ENCODE measurements at regions not wholly inside any gene's neighbourhood (a gene's known extent, or its start where the extent isn't known, plus 50 kb on each side); places are given as distances from the start of the nearest gene placed in this dataset.

GRCh38 chr9:90428517-90428916, 214.1 kb downstream of the DIRAS2 start:
- peaks cover 31% of the 10 kb centered on the region for H3K4me1 Mint-ChIP-seq (ENCODE audit: unreplicated experiment)
- no peak overlapping the region for H3K4me3 Mint-ChIP-seq (ENCODE audit: unreplicated experiment)
- TF ChIP-seq, protein P1, sequence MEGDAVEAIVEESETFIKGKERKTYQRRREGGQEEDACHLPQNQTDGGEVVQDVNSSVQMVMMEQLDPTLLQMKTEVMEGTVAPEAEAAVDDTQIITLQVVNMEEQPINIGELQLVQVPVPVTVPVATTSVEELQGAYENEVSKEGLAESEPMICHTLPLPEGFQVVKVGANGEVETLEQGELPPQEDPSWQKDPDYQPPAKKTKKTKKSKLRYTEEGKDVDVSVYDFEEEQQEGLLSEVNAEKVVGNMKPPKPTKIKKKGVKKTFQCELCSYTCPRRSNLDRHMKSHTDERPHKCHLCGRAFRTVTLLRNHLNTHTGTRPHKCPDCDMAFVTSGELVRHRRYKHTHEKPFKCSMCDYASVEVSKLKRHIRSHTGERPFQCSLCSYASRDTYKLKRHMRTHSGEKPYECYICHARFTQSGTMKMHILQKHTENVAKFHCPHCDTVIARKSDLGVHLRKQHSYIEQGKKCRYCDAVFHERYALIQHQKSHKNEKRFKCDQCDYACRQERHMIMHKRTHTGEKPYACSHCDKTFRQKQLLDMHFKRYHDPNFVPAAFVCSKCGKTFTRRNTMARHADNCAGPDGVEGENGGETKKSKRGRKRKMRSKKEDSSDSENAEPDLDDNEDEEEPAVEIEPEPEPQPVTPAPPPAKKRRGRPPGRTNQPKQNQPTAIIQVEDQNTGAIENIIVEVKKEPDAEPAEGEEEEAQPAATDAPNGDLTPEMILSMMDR (IDR thresholded peaks at IDR 0.05) = no peak
- H3K9me3 Mint-ChIP-seq (ENCODE audit: unreplicated experiment) = no peaks in the 10 kb centered on the region
- no peak overlapping the region for H3K27ac Mint-ChIP-seq (ENCODE audit: unreplicated experiment)
- H3K27me3 Mint-ChIP-seq (ENCODE audit: unreplicated experiment) = no peaks in the 10 kb centered on the region
- no peaks in the 10 kb centered on the region for H3K36me3 Mint-ChIP-seq (ENCODE audit: unreplicated experiment)
- no peak for DNase-seq (ENCODE audit: extremely low spot score, unreplicated experiment)

DNA sequence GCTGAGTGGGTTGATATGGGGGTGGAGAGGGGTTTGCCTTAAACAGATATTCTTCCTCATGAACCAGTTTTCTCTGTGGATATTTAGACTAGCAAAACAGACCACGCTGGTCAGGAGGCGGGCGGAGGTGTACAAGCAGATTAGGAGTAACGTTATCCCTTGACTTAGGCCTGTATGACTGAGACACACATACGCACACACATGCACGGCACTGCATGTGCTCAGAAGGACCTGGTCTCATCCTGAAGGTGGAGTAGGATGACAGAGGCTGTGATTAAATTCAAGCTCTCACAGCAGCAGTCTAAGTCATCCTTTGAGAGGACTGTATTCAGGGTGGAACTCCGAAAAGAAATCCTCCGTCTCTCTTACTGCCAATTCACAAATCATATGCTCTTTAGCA, 209.7 kb downstream of the DIRAS2 start:
- no peak for DNase-seq (ENCODE audit: extremely low spot score, unreplicated experiment)
- Mint-ChIP-seq H3K4me1 (ENCODE audit: unreplicated experiment) (peaks cover 39% of the 10 kb centered on the region), H3K27ac (ENCODE audit: unreplicated experiment) (peak overlapping the region; percentile 97), H3K9me3 (ENCODE audit: unreplicated experiment) (no peaks in the 10 kb centered on the region), H3K4me3 (ENCODE audit: unreplicated experiment) (peak overlapping the region; percentile 77), H3K36me3 (ENCODE audit: unreplicated experiment) (no peaks in the 10 kb centered on the region), H3K27me3 (ENCODE audit: unreplicated experiment) (peaks cover 3% of the 10 kb centered on the region)
- TF ChIP-seq, protein P1 (IDR thresholded peaks at IDR 0.05) = no peak

DNA sequence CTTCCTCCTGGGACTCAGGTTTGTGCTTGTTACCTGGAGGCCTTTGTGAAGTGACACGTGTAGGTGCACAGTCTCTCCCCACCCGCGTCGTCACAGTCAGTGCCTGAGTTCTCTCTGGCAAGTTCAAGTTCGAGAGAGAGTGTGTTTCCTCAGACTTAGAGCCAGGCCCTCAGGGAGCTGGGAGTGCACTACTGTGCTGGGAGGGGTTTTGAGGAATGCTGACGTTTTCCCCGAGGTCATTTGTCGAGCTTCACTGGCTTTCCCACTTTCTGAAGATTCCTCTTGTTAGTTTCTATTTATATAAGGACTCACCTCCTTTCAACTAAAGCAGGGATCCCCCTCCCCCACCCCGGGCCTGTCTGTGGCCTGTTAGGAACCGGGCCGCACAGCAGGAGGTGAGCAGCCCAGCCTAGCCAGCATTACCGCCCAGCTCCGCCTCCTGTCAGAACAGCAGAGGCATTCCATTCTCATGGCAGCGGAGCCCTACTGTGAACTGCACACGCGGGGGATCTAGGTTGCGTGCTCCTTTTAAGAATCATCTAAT, 209.2 kb downstream of the DIRAS2 start:
- Mint-ChIP-seq H3K9me3 (ENCODE audit: unreplicated experiment) (peaks cover 3% of the 10 kb centered on the region), H3K27me3 (ENCODE audit: unreplicated experiment) (peaks cover 3% of the 10 kb centered on the region), H3K4me1 (ENCODE audit: unreplicated experiment) (peaks cover 39% of the 10 kb centered on the region), H3K36me3 (ENCODE audit: unreplicated experiment) (no peaks in the 10 kb centered on the region), H3K4me3 (ENCODE audit: unreplicated experiment) (peak overlapping the region; percentile 77), H3K27ac (ENCODE audit: unreplicated experiment) (peak overlapping the region; percentile 97)
- TF ChIP-seq, protein P1 (IDR thresholded peaks at IDR 0.05) = peak; percentile 15
- DNase-seq (ENCODE audit: extremely low spot score, unreplicated experiment) = peak; percentile 91

- H3K4me3 Mint-ChIP-seq (ENCODE audit: unreplicated experiment) = no peak overlapping the region
- H3K36me3 Mint-ChIP-seq (ENCODE audit: unreplicated experiment) = peaks cover 5% of the 10 kb centered on the region
- TF ChIP-seq, protein P1 (IDR thresholded peaks at IDR 0.05) = no peak
- DNase-seq (ENCODE audit: extremely low spot score, unreplicated experiment) = no peak
- peaks cover 13% of the 10 kb centered on the region for H3K4me1 Mint-ChIP-seq (ENCODE audit: unreplicated experiment)
- H3K9me3 Mint-ChIP-seq (ENCODE audit: unreplicated experiment) = peaks cover 12% of the 10 kb centered on the region
- H3K27me3 Mint-ChIP-seq (ENCODE audit: unreplicated experiment) = peaks cover 13% of the 10 kb centered on the region
- no peak overlapping the region for H3K27ac Mint-ChIP-seq (ENCODE audit: unreplicated experiment)
Observed at GRCh38 chr9:90441814-90442213, 200.8 kb downstream of the DIRAS2 start.

DNA sequence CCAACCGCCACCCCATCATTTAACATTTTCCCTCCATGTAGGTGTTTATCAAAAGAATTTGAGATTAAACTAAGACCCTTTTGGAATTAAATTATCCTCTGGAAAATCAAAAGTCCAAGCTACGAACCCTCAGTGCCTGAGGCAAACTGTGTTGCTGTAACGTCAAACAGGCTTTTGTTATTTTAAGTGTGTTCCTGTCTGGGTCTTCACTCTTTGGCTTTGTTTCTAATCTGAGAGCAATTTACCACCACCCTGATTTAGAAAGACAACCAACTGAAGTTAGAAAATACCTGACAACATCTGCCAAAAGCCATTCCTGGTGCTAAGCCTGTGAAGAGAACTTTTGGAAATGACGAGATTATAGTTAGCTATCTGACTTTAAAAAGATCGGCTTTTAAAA, 199.9 kb downstream of the DIRAS2 start:
- Mint-ChIP-seq H3K27ac (ENCODE audit: unreplicated experiment) (no peak overlapping the region), H3K4me3 (ENCODE audit: unreplicated experiment) (no peak overlapping the region), H3K27me3 (ENCODE audit: unreplicated experiment) (peaks cover 11% of the 10 kb centered on the region), H3K36me3 (ENCODE audit: unreplicated experiment) (peaks cover 5% of the 10 kb centered on the region), H3K9me3 (ENCODE audit: unreplicated experiment) (peaks cover 12% of the 10 kb centered on the region), H3K4me1 (ENCODE audit: unreplicated experiment) (peaks cover 13% of the 10 kb centered on the region)
- no peak for DNase-seq (ENCODE audit: extremely low spot score, unreplicated experiment)
- TF ChIP-seq, protein P1 (IDR thresholded peaks at IDR 0.05) = no peak
